GM19395 (cell line): ENCODE measurements at regions not wholly inside any gene's neighbourhood (a gene's known extent, or its start where the extent isn't known, plus 50 kb on each side); places are given as distances from the start of the nearest gene placed in this dataset.
A peak's percentile ranks its signal among the peaks of the same experiment; 100 is the strongest.

Experiments used
- ATAC-seq: cut with Tn5 transposase; IDR thresholded peaks from one replicate; pipeline ENCODE4 v1.9.1; 2021; ENCODE audit warnings: mild to moderate bottlenecking, moderate library complexity; ENCODE audit not compliant: unreplicated experiment

DNA sequence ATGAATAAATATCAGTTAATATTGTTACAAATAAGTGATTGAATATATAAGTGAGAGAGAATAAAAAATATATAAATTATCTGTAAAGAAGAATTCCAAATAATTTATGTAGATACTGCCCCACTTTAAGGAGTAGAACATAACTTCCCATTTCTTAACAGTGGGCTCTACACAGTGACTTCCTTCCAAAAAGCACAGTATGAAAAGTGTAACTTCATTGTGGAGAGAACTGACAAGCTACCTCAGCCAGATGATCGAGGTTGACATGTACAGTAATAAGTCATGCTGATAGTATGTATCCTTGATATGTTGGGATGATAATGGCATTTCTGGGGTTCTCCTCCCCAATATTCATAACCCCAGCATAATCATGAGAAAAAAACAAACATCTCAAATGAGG, 191.9 kb upstream of the FN1 start:
- no peak for ATAC-seq

DNA sequence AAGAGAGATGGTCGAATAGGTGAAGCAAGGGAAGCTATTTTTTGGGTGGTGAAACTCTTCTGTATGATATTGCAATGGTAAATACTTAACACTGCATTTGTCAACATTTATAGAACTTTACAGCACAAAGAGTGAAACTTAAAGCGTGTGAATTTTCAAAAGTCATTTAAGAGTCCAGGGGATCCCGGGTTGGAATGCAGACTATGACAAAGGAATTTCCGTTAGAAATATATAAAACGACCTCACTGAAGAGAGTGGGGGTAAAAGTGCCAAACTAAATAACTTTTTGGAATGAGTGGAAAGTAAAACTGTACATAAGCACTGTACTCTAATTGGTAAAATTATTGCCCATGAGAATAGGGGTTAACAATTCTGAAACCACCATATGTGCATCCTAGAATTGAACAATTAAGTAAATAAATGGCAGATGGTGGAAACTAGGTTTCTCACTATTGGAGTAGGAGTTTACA, 191.0 kb upstream of the FN1 start:
- ATAC-seq: no peak

DNA sequence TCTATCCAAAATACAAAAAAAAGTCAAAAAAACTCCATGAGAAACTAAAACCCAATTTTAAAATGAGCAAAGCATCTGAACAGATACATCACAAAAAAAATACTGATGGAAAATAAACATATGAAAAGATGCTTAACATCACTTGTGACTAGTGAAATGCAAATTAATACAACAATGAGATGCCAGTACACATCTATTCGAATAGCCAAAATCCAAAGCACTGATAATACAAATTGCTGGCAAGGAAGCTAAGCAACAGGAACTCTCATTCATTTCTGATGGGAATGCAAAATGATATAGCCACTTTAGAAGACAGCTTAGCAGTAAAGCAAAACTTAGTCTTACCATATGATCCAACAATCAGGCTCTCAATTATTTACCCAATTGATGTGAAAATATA, 190.2 kb upstream of the FN1 start:
- ATAC-seq: no peak

DNA sequence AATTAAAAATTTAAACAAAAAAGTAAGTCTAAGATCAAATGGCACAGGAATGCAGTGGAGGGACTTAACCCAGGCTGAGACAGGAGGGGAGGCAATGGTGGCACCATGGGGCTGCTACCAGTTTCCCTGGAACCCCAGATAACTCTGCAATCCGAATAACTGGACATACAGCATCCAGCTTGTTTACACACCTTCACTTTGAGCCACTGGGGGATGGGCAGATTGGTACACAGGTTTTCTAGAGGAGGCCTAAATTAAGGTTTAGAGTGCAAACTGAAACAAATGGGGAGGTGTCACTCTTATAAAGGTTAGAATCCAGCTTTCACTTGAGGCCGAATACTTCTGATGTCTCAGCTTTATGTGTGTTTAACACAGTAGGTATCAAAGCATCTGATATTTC, 189.3 kb upstream of the FN1 start:
- ATAC-seq: no peak

DNA sequence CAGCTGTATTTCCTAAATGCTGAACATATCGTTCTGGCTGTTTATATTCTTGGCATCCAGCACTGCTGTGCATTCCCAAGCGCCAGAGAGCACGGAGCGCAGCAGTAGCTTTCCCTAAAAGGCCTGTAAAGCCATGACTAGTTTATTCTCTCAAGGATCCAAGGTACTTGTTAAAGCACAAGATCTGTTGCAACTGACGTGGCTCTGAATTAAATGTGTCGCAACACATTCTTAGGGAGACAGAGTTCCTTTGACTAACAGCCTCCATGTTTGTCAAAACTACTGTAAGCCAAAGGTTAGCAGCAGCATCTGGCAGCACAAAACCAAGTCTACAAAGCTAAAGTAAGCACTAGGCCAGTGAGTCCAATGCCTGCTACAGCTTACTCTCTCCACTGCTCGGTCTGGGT, 188.6 kb upstream of the FN1 start:
- ATAC-seq: no peak

DNA sequence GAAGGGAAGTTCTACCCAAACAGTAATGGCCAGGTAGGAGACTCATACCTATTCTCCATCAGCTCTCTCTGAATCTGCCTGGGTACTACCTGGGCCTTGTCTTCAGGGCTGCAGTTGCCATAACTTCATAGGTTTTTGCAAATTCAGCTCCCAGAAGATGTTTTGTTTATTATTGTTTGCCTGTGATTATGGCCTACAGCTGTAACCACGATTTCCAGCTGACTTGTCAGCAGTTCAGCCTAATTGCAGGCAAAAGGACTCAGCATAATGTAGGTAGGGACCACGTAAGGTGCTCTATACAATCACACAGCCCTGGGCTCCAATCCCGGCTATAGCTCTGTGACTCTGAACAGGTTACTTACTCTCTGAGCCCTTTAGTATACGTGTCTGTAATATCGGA, 187.0 kb upstream of the FN1 start:
- no peak for ATAC-seq

DNA sequence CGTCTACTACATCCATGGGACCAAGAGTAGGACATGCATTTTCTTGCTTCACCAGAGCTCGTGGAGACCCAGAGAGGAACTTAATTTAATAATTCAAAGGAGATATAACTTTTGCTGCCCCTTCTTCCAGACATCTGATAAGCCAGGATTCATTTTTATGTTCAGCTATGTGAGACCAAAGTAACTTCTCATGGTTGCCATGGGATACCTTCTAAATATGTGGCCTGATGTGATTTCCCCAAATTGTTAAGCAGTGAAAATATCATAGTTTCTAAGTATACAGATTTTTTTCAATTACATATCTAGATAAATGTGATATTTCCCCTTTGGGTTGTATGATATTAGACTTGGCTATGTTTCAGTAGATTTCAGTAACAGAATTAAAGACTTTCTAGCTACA, 185.5 kb upstream of the FN1 start:
- ATAC-seq: no peak

DNA sequence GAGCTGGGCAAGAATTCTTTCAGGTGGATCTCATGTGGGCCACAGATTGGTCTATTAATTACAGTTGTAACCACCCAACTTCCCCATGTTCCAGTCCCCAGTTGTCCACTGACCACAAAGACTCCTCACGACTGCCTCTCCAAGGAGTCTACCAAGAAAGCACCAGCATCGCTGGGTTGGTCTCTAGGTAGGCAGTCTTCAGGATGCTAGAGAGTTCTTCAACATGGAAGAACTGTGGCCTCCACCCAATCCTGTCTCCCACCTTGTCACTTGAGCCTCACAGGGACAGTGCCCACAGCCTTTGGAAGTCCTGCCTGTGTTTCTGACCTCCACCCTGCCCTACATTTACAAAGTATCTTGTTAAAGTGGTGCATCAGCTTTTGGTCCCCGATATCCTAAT, 184.7 kb upstream of the FN1 start:
- no peak for ATAC-seq

DNA sequence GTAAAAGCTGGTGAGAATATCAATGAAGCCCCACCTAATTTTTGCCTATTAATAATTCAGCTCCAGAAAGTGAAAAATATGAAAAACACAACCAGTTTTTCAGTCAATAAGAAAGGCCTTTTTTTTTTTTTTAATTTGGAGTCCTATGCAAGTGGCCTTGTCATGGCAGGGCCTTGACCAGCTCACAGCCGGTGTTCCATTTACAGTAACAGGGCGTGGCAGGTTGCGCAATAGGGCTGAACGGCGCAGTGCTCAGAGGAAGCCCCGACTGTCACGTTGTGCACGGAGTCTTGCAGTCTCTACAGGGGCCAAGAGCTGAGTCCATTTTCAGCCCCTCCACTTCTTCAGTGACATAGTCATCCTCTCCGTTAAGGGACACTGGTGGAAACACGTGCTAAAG, 184.1 kb upstream of the FN1 start:
- ATAC-seq: no peak

DNA sequence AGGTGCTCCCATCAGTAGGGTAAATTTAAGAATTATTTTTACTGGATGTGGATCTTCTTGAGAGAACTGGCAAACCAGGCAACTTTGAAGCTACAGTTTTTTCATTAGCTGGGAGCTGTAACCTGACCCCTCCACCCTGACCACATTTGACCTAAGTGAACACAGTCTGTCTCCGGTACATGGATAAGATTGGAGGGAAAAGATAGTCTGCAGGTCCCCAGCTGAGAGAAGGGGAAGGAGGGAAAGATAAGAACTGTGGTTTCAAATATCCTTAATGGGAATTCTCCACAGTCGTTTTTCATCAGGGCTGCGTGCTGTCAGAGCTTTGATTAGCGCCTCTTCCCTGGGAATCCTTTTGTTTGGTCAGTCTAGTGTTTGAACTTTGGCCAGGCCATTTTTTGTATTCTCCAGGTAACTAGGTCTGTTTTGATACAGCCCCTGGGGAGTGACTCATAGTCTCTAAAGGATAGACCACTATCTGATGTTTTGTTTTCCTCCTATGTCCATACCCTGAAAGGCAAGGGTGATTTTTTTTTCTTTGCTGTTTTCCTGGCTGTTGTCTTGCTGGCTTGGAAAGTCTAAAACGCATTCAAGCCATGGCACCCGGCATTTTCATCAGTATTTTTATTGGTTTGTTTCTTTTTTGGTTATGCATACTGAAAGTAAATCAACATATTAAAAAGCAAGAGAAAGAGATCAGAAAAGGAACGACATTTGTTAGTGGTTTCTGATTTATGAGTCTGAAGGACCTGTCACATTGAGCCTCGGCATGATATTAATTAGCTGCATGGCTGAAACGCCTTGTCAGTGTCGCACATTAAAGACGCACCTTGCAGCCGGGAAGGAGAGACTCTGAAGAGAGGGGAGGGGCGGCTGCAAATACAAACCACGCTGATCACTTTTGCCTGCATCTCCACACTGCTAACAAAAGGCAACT, 183.4 kb upstream of the FN1 start:
- ATAC-seq: peak; percentile 58

DNA sequence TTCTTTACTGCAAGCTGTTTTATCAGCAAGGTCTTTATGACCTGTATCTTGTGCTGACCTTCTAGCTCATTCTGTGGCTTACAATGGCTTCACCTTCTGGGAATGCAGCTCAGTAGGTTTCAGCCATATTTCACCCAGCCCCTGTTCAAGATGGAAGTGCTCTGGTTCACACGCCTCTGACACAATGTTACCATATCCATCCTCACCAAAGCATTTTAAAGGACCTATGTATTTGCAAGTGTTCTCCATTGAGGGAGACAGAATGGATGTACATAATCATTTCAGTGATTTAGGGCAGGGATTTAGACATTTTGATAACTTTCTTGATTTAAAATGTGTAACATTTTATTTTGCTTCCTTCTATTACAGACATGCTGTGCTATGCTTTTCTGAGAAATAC, 182.3 kb upstream of the FN1 start:
- ATAC-seq: no peak

DNA sequence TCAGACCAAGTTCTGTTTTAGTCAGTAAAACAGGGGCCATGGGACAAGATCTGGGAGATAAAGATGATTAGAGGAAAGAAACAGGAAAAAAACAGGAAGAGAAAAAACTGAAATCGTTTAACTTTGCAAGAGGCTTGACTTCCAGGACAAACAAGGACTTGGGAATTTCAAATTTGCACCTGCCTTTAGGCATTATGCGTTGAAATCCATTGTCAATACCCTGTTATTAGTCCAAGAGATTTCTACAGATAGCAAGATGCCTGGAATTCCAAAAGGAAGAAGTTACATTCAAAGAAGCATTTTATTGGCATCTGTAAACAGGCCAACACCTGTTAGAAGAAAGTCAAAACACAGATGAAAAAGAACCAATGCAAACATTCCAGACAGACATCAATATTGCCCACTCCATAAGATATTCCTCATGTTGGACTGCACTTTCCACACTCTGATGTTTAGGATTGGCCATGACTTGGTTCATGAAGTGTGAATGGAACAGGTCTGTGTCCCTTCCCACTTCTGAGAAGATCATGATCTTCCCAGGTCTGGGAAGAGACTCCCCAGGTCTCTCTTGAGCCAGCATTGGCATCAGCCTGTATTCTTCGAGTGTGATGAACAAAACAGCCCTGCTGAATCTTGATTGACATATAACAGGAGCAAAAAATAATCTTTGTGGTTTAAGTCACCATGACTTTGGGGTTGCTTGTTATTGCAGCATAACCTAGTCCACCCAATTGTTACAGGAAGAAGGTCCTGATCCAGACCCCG, 181.4 kb upstream of the FN1 start:
- ATAC-seq: no peak

DNA sequence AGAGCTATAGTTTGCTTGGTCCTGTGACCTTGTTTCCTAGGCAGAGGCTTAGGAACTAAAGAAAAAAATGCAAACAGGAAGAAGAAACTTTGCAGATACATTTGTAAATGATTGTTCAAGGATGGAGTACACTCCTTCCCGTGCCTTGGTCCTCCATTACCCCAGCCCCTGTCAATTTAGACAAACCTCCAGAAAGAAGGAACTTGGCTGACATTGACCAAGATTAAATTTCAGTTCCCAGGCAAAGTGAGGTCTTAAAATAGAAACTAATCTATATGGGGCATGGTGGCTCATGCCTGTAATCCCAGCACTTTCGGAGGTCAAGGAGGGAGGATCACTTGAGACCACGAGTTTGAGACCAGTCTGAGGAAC, 179.9 kb upstream of the FN1 start:
- ATAC-seq: no peak

DNA sequence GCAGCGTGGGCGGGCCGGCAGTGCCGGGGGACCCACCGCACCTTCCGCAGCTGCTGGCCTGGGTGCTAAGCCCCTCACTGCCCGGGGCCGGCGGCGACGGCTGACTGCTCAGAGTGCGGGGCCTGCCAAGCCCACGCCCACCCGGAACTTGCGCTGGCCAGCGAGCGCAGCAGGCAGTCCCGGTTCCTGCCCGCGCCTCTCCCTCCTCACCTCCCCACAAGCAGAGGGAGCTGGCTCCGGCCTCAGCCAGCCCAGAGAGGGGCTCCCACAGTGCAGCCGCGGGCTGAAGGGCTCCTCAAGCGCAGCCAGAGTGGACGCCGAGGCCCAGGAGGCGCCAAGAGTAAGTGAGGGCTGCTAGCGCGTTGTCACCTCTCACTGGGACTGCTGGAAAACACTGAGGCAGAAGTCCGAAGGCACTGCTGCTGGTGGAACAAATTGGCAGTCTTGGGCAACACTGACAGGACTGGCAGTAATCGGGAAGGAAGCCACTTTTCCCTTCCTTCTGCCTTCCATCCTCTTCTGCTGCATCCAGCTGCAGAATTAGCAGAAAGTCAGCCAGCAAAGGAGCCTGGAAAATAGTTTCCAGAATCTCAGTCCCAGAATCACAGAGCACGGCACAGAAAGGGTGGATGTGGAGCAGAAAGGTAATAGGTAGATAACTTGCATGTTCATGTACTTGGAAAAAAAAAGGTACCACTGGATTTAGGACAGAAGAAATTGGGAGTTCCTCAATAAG, 179.4 kb upstream of the FN1 start:
- no peak for ATAC-seq

DNA sequence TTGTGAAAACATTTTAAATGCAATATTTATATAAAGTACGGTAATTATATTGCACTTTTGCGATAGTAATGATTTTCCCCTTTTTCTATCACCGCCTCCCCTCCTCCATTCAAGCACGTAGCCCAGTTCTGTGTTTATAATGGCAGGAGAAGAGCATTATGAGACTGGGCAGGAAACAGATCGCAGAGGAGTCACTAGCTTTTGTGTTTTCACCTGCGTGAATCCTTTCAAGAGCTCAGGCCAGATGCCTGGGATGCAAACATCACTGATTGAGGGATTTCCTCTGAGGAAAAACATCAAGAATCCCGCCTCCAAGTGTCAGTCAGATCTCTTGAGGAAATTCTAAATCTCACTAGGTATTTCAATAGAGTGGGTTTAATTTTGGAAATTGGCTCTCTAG, 178.4 kb upstream of the FN1 start:
- ATAC-seq: no peak

DNA sequence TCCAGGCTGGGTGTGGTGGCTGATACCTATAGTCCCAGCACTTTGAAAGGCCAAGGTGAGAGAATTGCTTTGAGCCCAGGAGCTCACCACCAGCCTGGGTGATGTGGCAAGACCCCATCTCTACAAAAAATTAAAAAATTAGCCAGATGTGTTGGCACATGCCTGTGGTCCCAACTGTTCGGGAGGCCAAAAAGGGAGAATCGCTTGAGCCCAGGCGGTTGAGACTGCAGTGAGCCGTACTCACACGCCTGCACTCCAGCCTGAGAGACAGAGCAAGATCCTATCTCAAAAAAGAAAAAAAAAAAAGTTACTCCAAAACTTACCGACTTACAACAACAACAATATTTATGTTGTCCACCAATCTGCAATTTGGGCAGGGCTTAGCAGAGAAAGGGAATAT, 178.0 kb upstream of the FN1 start:
- no peak for ATAC-seq

DNA sequence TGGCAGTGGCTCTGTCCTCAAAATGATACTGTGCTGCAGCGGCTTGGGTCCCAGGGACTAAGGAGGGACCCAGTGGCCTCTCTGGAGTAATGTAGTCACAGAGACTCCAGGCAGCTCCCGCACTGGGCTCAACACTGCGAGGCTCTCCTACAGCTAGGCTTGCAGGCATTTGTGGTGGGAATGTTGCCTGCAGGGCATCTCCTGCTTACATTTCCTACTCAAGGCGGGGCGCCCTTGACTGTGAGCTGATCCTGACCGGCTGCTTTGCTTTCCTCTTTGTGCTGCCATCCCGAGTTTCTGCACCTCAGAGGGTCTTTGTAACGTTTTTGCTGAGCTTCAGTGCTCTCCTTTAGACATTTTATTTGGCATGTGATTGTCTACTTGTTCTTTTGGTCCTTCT, 177.4 kb upstream of the FN1 start:
- ATAC-seq: no peak

DNA sequence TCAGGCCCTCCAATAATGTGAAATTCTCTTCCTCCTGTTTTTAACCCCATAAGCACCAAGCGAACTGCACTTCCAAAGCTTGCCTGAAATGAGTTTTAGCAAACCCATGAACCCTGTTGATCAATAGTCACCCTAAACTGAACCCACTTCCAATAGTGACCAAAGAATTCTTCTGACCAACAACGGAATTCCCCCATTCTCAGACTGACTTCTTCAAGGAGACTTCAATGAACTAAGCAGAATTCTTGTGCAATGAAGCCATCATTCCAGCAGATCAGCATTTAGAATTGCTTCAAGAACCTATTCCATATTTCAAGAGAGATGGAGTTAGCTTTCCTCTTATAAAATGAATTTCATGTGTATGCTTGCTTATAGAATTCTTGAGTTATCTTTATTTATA, 176.9 kb upstream of the FN1 start:
- ATAC-seq: no peak

DNA sequence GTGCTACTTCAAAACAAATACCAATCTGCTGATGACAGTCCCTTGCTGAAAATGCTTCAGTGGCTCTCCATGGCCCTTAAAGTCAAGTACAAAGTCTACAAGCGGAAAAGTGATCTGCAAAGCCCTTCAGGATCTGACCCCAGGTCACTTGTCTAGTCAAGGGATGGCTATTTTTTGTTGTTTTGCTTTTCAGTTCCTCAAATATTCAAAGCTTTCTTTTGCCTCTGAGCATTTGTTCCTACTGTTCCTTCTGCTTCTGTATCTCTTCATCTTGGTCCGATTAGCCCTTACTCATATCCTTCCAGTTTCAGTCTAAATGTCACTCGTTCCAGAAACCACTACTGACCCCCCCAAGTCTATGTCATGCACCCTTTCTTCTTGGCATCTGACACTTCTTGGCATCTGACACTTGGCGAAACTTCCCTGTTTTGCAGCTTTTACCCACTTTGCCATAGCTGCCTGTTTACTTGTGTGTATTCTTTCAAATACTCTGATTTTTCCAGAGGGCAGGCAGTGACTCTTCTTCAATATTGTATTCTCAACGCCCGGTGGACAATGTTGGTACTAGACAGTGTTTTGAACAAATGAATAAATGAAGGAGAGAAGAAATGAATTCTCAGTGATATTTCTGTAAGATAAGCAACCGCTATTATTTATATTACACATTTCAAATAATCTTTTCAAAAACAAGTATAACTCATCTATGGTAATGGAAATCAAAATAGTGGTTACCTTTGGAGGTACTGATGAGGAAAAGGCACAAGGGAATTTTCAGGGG, 175.9 kb upstream of the FN1 start:
- peak; percentile 59 for ATAC-seq

DNA sequence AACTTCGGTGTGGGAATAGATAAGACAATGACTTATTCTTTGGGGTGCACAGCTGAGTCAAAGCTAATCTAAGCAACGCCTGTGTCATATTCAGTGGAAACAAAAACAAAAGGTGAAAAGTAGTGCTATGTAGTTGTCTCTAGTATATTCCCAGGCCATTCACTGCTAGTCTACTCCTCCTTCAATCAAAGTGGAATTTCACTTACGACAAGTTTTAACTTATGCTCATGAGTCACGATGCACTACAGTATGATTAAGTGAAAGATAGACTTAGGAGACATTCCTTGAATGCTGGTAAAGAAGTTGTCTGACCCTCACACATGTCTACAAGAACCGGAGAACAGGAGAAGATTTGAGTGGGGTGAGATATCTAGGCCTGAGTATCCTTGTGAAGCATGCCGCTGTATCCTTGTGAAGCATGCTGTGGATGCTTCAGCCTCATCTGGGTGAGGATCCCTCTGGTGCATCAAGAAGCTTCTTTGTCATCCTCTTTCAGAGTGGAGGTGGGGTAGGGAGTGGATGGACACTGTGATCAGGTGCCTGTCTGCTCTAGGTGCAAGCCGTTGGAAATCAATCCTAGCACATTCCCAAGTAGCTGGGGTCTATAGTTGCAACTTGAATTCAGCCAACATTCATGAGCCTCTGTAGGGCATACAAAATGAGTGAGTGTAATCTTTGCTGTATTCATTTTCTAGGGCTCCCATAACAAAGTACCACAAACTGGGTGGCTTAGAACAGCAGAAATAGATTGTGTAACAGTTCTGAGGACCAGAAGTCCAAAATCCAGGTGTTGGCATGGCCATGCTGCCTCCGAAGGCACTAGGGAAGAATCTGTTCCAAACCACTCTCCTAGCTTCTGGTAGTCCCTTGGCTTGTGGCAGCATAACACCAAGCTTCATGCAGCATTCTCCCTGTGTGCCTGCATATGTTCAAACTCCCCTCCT, 173.5 kb upstream of the FN1 start:
- ATAC-seq: no peak
